ENCODE measurements at regions not wholly inside any gene's neighbourhood (a gene's known extent, or its start where the extent isn't known, plus 50 kb on each side); places are given as distances from the start of the nearest gene placed in this dataset.

- Mint-ChIP-seq H3K9me3 (peaks cover 16% of the 10 kb centered on the region), H3K4me3 (peak overlapping the region; percentile 73), H3K27me3 (no peaks in the 10 kb centered on the region), H3K4me1 (peaks cover 21% of the 10 kb centered on the region), H3K27ac (peak overlapping the region; percentile 86), H3K36me3 (peaks cover 32% of the 10 kb centered on the region)
- POLR2A ChIA-PET = interaction anchor here (0.7 kb wide), 1 partner anchor 68 kb away, joined by 3 read pairs; no protein-coding TSS in a partner anchor
- ATAC-seq (ENCODE audit: low read depth) (peak; percentile 91), DNase-seq (no peak)
Measured at GRCh38 chrY:12593532-12594216, 107.4 kb upstream of the USP9Y start.

- H3K9me3 Mint-ChIP-seq = peaks cover 20% of the 10 kb centered on the region
- peaks cover 37% of the 10 kb centered on the region for H3K36me3 Mint-ChIP-seq
- no peaks in the 10 kb centered on the region for H3K27me3 Mint-ChIP-seq
- DNase-seq (no peak), ATAC-seq (ENCODE audit: low read depth) (peak; percentile 67)
- POLR2A ChIA-PET = no interaction called here
- peak overlapping the region; percentile 79 for H3K27ac Mint-ChIP-seq
- H3K4me1 Mint-ChIP-seq = peaks cover 17% of the 10 kb centered on the region
- H3K4me3 Mint-ChIP-seq = peak overlapping the region; percentile 28
Measured at GRCh38 chrY:12598783-12599182, 102.2 kb upstream of the USP9Y start.

- Mint-ChIP-seq H3K36me3 (peaks cover 5% of the 10 kb centered on the region), H3K4me1 (peaks cover 1% of the 10 kb centered on the region), H3K9me3 (peaks cover 4% of the 10 kb centered on the region), H3K4me3 (no peak overlapping the region), H3K27ac (no peak overlapping the region), H3K27me3 (no peaks in the 10 kb centered on the region)
- no peak for ATAC-seq (ENCODE audit: low read depth)
- no peak for DNase-seq
- POLR2A ChIA-PET = no interaction called here
Measured at GRCh38 chrY:12605426-12605825, 95.6 kb upstream of the USP9Y start.

- POLR2A ChIA-PET = no interaction called here
- H3K27me3 Mint-ChIP-seq = no peaks in the 10 kb centered on the region
- H3K36me3 Mint-ChIP-seq = peaks cover 5% of the 10 kb centered on the region
- H3K9me3 Mint-ChIP-seq = peaks cover 11% of the 10 kb centered on the region
- no peaks in the 10 kb centered on the region for H3K4me1 Mint-ChIP-seq
- H3K27ac Mint-ChIP-seq = no peak overlapping the region
- DNase-seq = no peak
- H3K4me3 Mint-ChIP-seq = no peak overlapping the region
- ATAC-seq (ENCODE audit: low read depth) = no peak
Measured at GRCh38 chrY:12610861-12611260, 90.2 kb upstream of the USP9Y start.

DNA sequence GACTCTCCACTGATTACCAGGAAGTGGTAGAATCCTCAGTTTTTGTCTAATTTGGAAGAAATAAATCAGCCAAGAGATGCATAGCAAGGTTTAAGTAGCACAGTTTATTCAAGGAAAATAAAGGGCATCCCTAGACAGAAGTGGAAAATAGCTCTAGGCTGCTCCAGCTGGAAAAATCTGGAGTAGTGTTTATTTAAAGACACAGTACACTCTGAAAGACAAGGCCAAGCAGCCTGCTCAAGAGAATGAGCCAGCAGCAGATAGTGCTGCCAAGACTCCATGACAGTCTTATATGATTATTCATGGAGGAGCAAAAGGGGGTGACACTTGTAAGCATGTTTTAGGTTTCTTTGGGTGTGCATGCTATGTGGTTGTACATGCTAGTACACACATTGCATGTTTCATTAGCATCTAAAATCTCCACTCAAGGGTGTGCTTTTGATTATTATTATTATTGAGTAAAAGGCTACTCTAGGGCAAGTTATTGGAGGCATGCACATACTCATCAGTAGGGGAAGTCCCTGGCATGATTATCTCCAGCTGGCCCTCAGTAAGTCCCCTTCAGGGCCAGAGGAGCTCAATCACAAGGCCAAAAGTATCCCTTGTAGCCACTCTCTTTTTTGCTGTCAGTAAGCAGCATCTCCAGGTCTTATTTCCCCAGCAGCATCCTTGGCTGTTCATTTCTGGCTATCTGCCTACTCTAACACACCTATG is 85.1 kb upstream of the USP9Y start:
- Mint-ChIP-seq H3K4me3 (no peak overlapping the region), H3K27ac (no peak overlapping the region), H3K27me3 (no peaks in the 10 kb centered on the region), H3K36me3 (peaks cover 5% of the 10 kb centered on the region), H3K4me1 (no peaks in the 10 kb centered on the region), H3K9me3 (peaks cover 11% of the 10 kb centered on the region)
- DNase-seq (no peak), ATAC-seq (ENCODE audit: low read depth) (no peak)
- POLR2A ChIA-PET = no interaction called here

- ATAC-seq (ENCODE audit: low read depth) = no peak
Measured at GRCh38 chrY:12621454-12622081, 79.5 kb upstream of the USP9Y start.

DNA sequence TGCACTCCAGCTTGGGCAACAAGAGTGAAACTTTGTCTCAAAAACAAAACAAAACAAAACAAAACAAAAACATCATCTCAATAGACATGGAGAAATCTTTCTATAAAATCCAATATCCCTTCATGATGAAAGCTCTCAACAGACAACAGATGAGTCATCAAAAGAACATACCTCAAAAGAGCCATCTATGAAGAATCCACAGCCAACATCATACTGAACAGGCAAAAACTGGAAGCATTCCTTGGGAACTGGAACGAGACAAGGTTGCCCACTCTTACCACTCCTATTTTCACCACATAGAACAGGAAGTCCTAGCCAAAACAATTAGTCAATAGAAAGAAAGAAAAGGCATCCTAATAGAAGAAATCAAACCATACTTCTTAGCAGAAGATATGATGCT is 77.8 kb upstream of the USP9Y start:
- DNase-seq = no peak
- POLR2A ChIA-PET = no interaction called here
- peaks cover 4% of the 10 kb centered on the region for H3K4me1 Mint-ChIP-seq
- no peak for ATAC-seq (ENCODE audit: low read depth)
- H3K27ac Mint-ChIP-seq = no peak overlapping the region
- H3K9me3 Mint-ChIP-seq = no peaks in the 10 kb centered on the region
- no peak overlapping the region for H3K4me3 Mint-ChIP-seq
- no peaks in the 10 kb centered on the region for H3K27me3 Mint-ChIP-seq
- H3K36me3 Mint-ChIP-seq = peaks cover 3% of the 10 kb centered on the region

More at GRCh38 chrY:12621454-12622081, 79.5 kb upstream of the USP9Y start:
- H3K9me3 Mint-ChIP-seq = no peaks in the 10 kb centered on the region
- H3K4me3 Mint-ChIP-seq = no peak overlapping the region
- H3K27me3 Mint-ChIP-seq = no peaks in the 10 kb centered on the region
- H3K4me1 Mint-ChIP-seq = no peaks in the 10 kb centered on the region
- POLR2A ChIA-PET = interaction anchor here (0.6 kb wide), 1 partner anchor 142 kb away, joined by 3 read pairs; no protein-coding TSS in a partner anchor
- DNase-seq = no peak
- H3K27ac Mint-ChIP-seq = no peak overlapping the region
- H3K36me3 Mint-ChIP-seq = no peaks in the 10 kb centered on the region

DNA sequence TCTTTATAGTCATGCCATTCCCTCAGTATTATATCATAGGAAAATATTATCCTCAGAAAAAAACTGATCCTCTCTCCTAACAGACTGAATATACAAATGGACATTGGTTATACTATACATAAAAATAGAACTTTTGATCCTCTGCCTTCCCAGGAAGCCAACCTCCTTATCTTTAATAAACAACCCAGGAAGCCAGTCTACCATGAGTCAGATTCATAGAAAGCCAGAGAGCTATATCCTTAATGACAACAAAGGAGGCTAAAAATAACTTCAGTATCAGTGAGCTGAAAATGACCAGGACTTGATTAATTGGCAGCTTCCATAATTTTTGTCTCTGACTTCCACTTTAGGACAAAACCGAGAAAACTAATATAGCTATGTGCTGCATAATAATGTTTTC is 58.0 kb upstream of the USP9Y start:
- no peaks in the 10 kb centered on the region for H3K4me1 Mint-ChIP-seq
- no peaks in the 10 kb centered on the region for H3K9me3 Mint-ChIP-seq
- no peak overlapping the region for H3K4me3 Mint-ChIP-seq
- H3K27me3 Mint-ChIP-seq = no peaks in the 10 kb centered on the region
- H3K36me3 Mint-ChIP-seq = no peaks in the 10 kb centered on the region
- ATAC-seq (ENCODE audit: low read depth) (no peak), DNase-seq (no peak)
- H3K27ac Mint-ChIP-seq = no peak overlapping the region
- POLR2A ChIA-PET = no interaction called here

GRCh38 chrY:12643693-12644348 is 57.2 kb upstream of the USP9Y start:
- DNase-seq (no peak), ATAC-seq (ENCODE audit: low read depth) (no peak)
- no peaks in the 10 kb centered on the region for H3K4me1 Mint-ChIP-seq
- H3K9me3 Mint-ChIP-seq = no peaks in the 10 kb centered on the region
- POLR2A ChIA-PET = no interaction called here
- no peaks in the 10 kb centered on the region for H3K36me3 Mint-ChIP-seq
- H3K4me3 Mint-ChIP-seq = no peak overlapping the region
- H3K27ac Mint-ChIP-seq = no peak overlapping the region
- H3K27me3 Mint-ChIP-seq = no peaks in the 10 kb centered on the region

DNA sequence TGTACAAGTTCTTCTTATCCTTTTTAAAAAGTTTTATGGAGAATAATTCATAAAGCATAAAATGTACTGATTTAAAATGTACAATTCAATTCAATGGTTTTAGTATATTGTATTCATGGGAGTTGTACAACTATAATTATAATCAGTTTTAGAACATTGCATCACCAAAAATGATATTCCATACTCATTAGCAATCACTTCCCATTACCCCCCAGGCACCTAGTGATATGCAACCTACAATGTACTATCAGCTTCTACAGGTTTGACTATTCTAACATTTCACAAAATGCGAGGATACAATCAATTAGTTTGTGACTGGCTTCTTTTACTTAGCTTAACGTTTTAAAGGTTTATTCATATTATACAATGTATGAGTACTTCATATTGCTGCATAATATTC is 49.9 kb upstream of the USP9Y start:
- ATAC-seq (ENCODE audit: low read depth) (no peak), DNase-seq (no peak)
- no peak overlapping the region for H3K4me3 Mint-ChIP-seq
- POLR2A ChIA-PET = no interaction called here
- H3K4me1 Mint-ChIP-seq = no peaks in the 10 kb centered on the region
- no peaks in the 10 kb centered on the region for H3K9me3 Mint-ChIP-seq
- no peaks in the 10 kb centered on the region for H3K36me3 Mint-ChIP-seq
- H3K27ac Mint-ChIP-seq = no peak overlapping the region
- no peaks in the 10 kb centered on the region for H3K27me3 Mint-ChIP-seq

Data from activated naive CD8-positive, alpha-beta T cell treated with anti-CD3 and anti-CD28 coated beads, Interleukin-2, amount 10 ng/mL, durations not matched to agents 7 days and 5 days (primary cell).